ENCODE measurements at regions not wholly inside any gene's neighbourhood (a gene's known extent, or its start where the extent isn't known, plus 50 kb on each side); places are given as distances from the start of the nearest gene placed in this dataset.

GRCh38 chr1:36692465-36693160, 209.9 kb upstream of the CSF3R start:
- Mint-ChIP-seq H3K27me3 (ENCODE audit: low read depth) (peaks cover 25% of the 10 kb centered on the region), H3K4me3 (no peak overlapping the region), H3K9me3 (no peaks in the 10 kb centered on the region), H3K4me1 (ENCODE audit: low read depth) (no peaks in the 10 kb centered on the region), H3K36me3 (ENCODE audit: insufficient read depth in 2 of 2) (no peaks in the 10 kb centered on the region), H3K27ac (no peak overlapping the region)
- no peak for ATAC-seq (replicated peaks in 1 of 2)
- no peak for DNase-seq

DNA sequence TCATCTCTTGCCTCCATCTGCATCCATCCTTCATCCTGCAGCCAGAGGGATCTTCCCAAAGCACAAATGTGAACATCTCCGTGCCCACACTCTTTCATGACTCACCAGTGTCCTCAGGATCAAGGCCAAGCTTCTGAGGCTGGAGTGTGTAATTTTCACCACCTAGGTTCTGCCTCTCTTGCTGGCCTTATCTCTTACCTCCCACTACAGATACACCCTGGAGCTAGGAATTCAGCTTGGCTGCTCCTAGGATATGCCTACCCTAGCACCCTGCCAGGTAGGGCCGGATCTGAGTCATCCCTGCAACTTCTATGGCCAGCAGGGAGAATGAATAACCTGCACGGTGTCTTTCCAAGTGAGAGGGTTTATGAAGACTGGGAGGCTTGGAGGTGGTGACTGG, 208.7 kb upstream of the CSF3R start:
- Mint-ChIP-seq H3K36me3 (ENCODE audit: insufficient read depth in 2 of 2) (no peaks in the 10 kb centered on the region), H3K4me3 (no peak overlapping the region), H3K9me3 (no peaks in the 10 kb centered on the region), H3K27me3 (ENCODE audit: low read depth) (peaks cover 31% of the 10 kb centered on the region), H3K27ac (no peak overlapping the region), H3K4me1 (ENCODE audit: low read depth) (no peaks in the 10 kb centered on the region)
- DNase-seq (no peak), ATAC-seq (replicated peaks in 1 of 2) (no peak)

GRCh38 chr1:36689992-36690391, 207.3 kb upstream of the CSF3R start:
- ATAC-seq (replicated peaks in 1 of 2) (no peak), DNase-seq (no peak)
- Mint-ChIP-seq H3K4me3 (no peak overlapping the region), H3K27ac (no peak overlapping the region), H3K27me3 (ENCODE audit: low read depth) (peaks cover 26% of the 10 kb centered on the region), H3K4me1 (ENCODE audit: low read depth) (no peaks in the 10 kb centered on the region), H3K36me3 (ENCODE audit: insufficient read depth in 2 of 2) (no peaks in the 10 kb centered on the region), H3K9me3 (no peaks in the 10 kb centered on the region)

GRCh38 chr1:36687312-36687711, 204.6 kb upstream of the CSF3R start:
- Mint-ChIP-seq H3K4me3 (no peak overlapping the region), H3K27ac (no peak overlapping the region), H3K9me3 (no peaks in the 10 kb centered on the region), H3K27me3 (ENCODE audit: low read depth) (peaks cover 17% of the 10 kb centered on the region), H3K4me1 (ENCODE audit: low read depth) (no peaks in the 10 kb centered on the region), H3K36me3 (ENCODE audit: insufficient read depth in 2 of 2) (no peaks in the 10 kb centered on the region)
- no peak for ATAC-seq (replicated peaks in 1 of 2)
- DNase-seq = no peak

DNA sequence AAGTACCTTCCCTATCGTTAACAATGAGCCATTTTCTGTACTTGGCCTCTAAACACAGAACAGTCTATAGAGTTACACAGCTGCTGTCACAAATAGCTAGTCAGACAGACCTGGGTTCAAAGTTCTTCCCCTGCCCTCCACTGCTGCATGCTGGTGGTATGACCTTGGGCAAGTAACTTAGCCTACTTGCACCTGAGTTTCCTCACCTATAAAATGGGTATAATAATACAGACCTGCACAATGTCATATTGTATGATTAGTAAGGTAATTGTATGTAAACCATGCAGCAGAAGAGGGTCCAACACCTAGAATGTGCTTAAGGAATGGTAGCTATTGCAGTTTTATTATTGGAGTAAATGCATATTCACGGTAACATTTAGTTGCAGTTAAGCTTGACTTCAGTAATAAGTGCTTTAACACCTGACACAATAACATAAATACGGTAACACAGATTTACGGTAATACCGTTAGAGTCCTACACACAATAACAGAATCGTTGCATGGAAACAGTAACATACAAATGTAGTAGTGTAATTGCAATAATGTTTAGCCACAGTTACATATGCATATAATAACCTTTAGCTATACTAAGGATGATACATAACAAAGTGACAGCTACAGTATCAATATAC, 193.3 kb upstream of the CSF3R start:
- Mint-ChIP-seq H3K27ac (no peak overlapping the region), H3K36me3 (ENCODE audit: insufficient read depth in 2 of 2) (no peaks in the 10 kb centered on the region), H3K27me3 (ENCODE audit: low read depth) (peaks cover 33% of the 10 kb centered on the region), H3K4me3 (no peak overlapping the region), H3K4me1 (ENCODE audit: low read depth) (no peaks in the 10 kb centered on the region), H3K9me3 (no peaks in the 10 kb centered on the region)
- ATAC-seq (replicated peaks in 1 of 2) (no peak), DNase-seq (no peak)

- Mint-ChIP-seq H3K4me1 (ENCODE audit: low read depth) (no peaks in the 10 kb centered on the region), H3K27ac (no peak overlapping the region), H3K36me3 (ENCODE audit: insufficient read depth in 2 of 2) (no peaks in the 10 kb centered on the region), H3K4me3 (no peak overlapping the region), H3K27me3 (ENCODE audit: low read depth) (peaks cover 30% of the 10 kb centered on the region), H3K9me3 (no peaks in the 10 kb centered on the region)
- ATAC-seq (replicated peaks in 1 of 2) (no peak), DNase-seq (no peak)
These were observed 192.4 kb upstream of the CSF3R start for GRCh38 chr1:36675106-36675505.

GRCh38 chr1:36673202-36673601, 190.5 kb upstream of the CSF3R start:
- Mint-ChIP-seq H3K27ac (no peak overlapping the region), H3K9me3 (no peaks in the 10 kb centered on the region), H3K4me1 (ENCODE audit: low read depth) (no peaks in the 10 kb centered on the region), H3K4me3 (no peak overlapping the region), H3K27me3 (ENCODE audit: low read depth) (peaks cover 28% of the 10 kb centered on the region), H3K36me3 (ENCODE audit: insufficient read depth in 2 of 2) (no peaks in the 10 kb centered on the region)
- no peak for ATAC-seq (replicated peaks in 1 of 2)
- DNase-seq = no peak

DNA sequence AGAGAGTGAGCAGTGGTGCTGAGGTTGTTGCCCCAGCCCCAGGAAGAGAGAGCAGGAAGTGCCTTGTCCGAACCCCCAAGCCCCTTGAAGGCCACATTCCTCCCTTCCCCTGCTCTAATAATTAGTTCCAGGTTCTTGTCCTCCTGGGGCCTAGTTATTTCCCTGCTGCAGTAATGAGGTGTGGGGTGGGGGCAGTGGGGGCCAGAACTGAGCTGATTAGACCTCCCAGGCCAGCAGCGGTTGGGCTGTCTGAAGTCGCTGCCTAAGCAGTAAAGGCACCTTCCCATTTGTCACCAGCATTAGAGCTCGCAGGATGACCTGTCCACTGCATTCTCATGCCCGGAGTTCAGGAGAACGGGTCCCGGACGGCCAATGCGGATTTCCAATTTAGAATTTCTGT, 186.5 kb upstream of the CSF3R start:
- peaks cover 5% of the 10 kb centered on the region for H3K27me3 Mint-ChIP-seq (ENCODE audit: low read depth)
- ATAC-seq (replicated peaks in 1 of 2) (no peak), DNase-seq (no peak)
- no peaks in the 10 kb centered on the region for H3K4me1 Mint-ChIP-seq (ENCODE audit: low read depth)
- H3K4me3 Mint-ChIP-seq = no peak overlapping the region
- no peaks in the 10 kb centered on the region for H3K36me3 Mint-ChIP-seq (ENCODE audit: insufficient read depth in 2 of 2)
- H3K27ac Mint-ChIP-seq = no peak overlapping the region
- H3K9me3 Mint-ChIP-seq = no peaks in the 10 kb centered on the region

DNA sequence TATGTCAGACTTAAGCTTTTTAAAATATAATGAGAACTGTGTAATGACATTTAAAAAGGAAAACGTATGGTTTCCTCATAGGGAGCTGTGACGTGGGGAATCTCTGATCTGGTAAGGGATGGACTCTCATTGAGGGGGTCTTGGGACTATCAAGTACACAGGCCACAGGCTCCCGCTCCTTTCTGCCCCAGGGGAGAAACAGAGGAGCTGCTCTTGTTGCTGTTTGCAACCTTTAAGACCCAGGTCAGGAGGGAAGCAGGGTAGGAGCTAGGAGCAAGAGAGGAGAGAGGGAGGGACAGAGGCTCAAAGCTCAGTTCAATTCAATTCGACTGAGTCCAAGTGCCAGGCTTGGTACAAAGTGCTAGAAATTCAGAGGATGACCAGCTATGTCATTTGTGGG, 185.1 kb upstream of the CSF3R start:
- no peaks in the 10 kb centered on the region for H3K4me1 Mint-ChIP-seq (ENCODE audit: low read depth)
- no peaks in the 10 kb centered on the region for H3K36me3 Mint-ChIP-seq (ENCODE audit: insufficient read depth in 2 of 2)
- no peak overlapping the region for H3K27ac Mint-ChIP-seq
- H3K27me3 Mint-ChIP-seq (ENCODE audit: low read depth) = peaks cover 5% of the 10 kb centered on the region
- H3K9me3 Mint-ChIP-seq = no peaks in the 10 kb centered on the region
- ATAC-seq (replicated peaks in 1 of 2) (no peak), DNase-seq (no peak)
- H3K4me3 Mint-ChIP-seq = no peak overlapping the region

DNA sequence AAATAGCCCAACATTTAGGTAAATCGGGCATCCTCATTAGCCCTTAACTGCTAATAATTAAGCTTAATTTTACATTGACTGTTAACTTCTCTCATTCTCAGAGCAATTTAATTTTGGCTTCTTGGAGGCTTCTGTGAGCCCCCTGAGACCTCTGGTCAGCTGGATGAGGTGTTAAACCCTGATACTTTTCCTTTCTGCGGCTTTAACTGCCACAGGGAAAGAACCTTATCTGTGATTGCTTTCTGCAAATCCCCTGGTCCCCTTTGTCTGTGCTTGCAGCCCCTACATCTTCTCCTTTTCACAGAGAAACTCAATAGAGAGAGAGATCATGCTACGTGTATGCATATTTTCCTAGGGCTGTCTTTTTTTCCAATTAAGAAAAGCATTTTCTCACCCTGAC, 184.5 kb upstream of the CSF3R start:
- Mint-ChIP-seq H3K27me3 (ENCODE audit: low read depth) (peaks cover 9% of the 10 kb centered on the region), H3K4me1 (ENCODE audit: low read depth) (no peaks in the 10 kb centered on the region), H3K27ac (no peak overlapping the region), H3K4me3 (no peak overlapping the region), H3K36me3 (ENCODE audit: insufficient read depth in 2 of 2) (no peaks in the 10 kb centered on the region), H3K9me3 (no peaks in the 10 kb centered on the region)
- no peak for DNase-seq
- ATAC-seq (replicated peaks in 1 of 2) = no peak

DNA sequence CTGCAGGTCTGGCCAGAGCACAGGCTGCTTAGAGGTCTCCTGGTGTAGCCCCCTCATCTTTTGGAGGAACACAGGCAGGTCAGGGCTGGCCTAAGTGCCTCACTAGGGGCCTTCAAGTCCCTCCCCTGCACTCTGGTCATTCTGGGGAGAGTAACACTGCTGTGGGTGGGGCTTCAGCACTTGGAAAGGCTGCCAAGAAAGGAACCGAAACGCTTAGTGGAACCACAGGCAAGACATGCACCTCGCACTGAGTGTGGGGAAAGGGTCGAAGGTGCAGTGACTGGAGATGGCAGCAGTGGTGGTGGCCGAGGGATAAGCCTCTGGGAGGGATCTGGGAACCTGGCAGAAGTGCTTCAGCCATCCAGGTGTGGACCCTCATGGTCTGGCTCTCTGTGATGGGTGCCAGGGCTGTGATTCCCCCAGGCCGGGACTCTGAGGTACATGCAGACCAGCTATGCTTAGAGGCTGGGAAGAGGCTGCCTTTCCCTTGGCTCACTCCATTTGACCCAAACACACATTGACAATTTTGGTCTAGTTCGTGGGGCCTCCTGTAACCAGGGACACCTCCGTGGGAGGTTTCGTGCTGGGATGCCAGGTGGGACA, 182.9 kb upstream of the CSF3R start:
- H3K27ac Mint-ChIP-seq = no peak overlapping the region
- no peak overlapping the region for H3K4me3 Mint-ChIP-seq
- H3K4me1 Mint-ChIP-seq (ENCODE audit: low read depth) = no peaks in the 10 kb centered on the region
- no peaks in the 10 kb centered on the region for H3K36me3 Mint-ChIP-seq (ENCODE audit: insufficient read depth in 2 of 2)
- no peaks in the 10 kb centered on the region for H3K9me3 Mint-ChIP-seq
- no peak for ATAC-seq (replicated peaks in 1 of 2)
- H3K27me3 Mint-ChIP-seq (ENCODE audit: low read depth) = peaks cover 6% of the 10 kb centered on the region
- no peak for DNase-seq

- DNase-seq (no peak), ATAC-seq (replicated peaks in 1 of 2) (no peak)
- no peaks in the 10 kb centered on the region for H3K36me3 Mint-ChIP-seq (ENCODE audit: insufficient read depth in 2 of 2)
- H3K4me3 Mint-ChIP-seq = no peak overlapping the region
- H3K27ac Mint-ChIP-seq = no peak overlapping the region
- no peaks in the 10 kb centered on the region for H3K9me3 Mint-ChIP-seq
- H3K27me3 Mint-ChIP-seq (ENCODE audit: low read depth) = peaks cover 15% of the 10 kb centered on the region
- H3K4me1 Mint-ChIP-seq (ENCODE audit: low read depth) = no peaks in the 10 kb centered on the region
These were observed 182.0 kb upstream of the CSF3R start for GRCh38 chr1:36664571-36665287.

DNA sequence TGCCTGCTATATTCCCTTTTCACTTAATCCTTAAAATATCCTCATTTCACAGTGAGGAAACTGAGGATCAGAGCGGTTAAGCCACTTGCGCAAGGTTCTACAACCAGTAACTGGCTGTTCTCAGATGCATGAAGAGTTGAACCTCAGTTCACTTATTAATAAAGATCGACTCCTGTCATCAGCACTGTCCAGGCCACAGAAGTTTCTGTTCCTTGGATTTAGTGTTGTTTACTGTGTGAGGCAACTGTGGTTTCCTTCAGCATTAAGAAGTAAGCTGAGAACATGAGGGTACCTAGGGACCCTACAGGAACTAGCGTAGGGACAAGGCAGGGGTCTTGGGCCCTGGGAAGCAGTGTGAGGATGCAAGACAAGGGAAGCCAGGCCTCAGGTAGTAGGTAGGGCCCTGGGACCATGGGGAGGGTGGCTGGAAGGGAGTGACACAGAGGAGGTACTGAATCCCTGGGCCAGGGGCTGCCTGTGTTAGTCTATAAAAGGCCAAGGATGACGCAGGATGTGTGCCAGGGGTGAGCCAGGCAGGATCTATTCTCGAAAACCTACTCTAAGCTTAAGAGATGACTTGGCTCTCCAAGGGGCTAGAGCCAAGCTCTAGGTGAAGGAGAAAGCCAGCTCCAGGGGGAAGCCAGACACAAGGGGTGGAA, 181.2 kb upstream of the CSF3R start:
- ATAC-seq (replicated peaks in 1 of 2) = no peak
- no peaks in the 10 kb centered on the region for H3K36me3 Mint-ChIP-seq (ENCODE audit: insufficient read depth in 2 of 2)
- H3K27ac Mint-ChIP-seq = no peak overlapping the region
- H3K27me3 Mint-ChIP-seq (ENCODE audit: low read depth) = peaks cover 23% of the 10 kb centered on the region
- H3K4me1 Mint-ChIP-seq (ENCODE audit: low read depth) = no peaks in the 10 kb centered on the region
- H3K9me3 Mint-ChIP-seq = no peaks in the 10 kb centered on the region
- no peak overlapping the region for H3K4me3 Mint-ChIP-seq
- DNase-seq = no peak
